GM12878 (cell line): ENCODE measurements at regions not wholly inside any gene's neighbourhood (a gene's known extent, or its start where the extent isn't known, plus 50 kb on each side); places are given as distances from the start of the nearest gene placed in this dataset.

Source experiments
- ATF2 ChIP-seq: IDR thresholded peaks from 2 replicates; pipeline ENCODE4 v1.6.1; 2012; ENCODE audit warnings: low read length, inconsistent platforms
- ATF7 ChIP-seq: fragments of 450-650 bp; IDR thresholded peaks from 2 replicates; pipeline ENCODE4 v1.6.1; 2016; ENCODE audit warnings: low read depth, mild to moderate bottlenecking
- BCL3 ChIP-seq: IDR thresholded peaks from 2 replicates; pipeline ENCODE4 v1.6.1; 2011; ENCODE audit warnings: borderline replicate concordance, low read depth, mild to moderate bottlenecking, moderate library complexity, low read length; ENCODE audit not compliant: insufficient read depth, poor library complexity, severe bottlenecking
- BMI1 ChIP-seq: fragments of 450-650 bp; IDR thresholded peaks from 2 replicates; pipeline ENCODE4 v1.6.1; 2016; ENCODE audit warnings: mild to moderate bottlenecking, moderate library complexity, borderline replicate concordance
- BRCA1 ChIP-seq: IDR thresholded peaks from 2 replicates; pipeline ENCODE4 v1.6.1; 2011; ENCODE audit warnings: low read depth, low read length, improper control_type of control experiment
- HCFC1 ChIP-seq: fragments of 150-350 bp; IDR thresholded peaks from 2 replicates; pipeline ENCODE4 v1.6.1; 2014; ENCODE audit warnings: low read length
- HDAC6 ChIP-seq: fragments of 200-600 bp; sonication (generic); IDR thresholded peaks from one replicate; pipeline ENCODE4 v1.8.0; 2017; ENCODE audit warnings: antibody characterized with exemption; ENCODE audit not compliant: unreplicated experiment
- HDGF ChIP-seq: fragments of 450-650 bp; IDR thresholded peaks from 2 replicates; pipeline ENCODE4 v1.6.1; 2016; ENCODE audit warnings: antibody characterized with exemption
- IRF5 ChIP-seq: fragments of 450-650 bp; IDR thresholded peaks from 2 replicates; pipeline ENCODE4 v1.6.1; 2017; ENCODE audit warnings: borderline replicate concordance
- JUND ChIP-seq: IDR thresholded peaks from 2 replicates; pipeline ENCODE4 v1.6.1; 2012; ENCODE audit warnings: low read depth, mild to moderate bottlenecking, low read length, improper control_type of control experiment, moderate library complexity
- NR2F1 ChIP-seq: fragments of 450-650 bp; conservative IDR thresholded peaks from 2 replicates; pipeline ENCODE4 v1.6.1; 2017; ENCODE audit warnings: mild to moderate bottlenecking
- PRDM15 ChIP-seq: fragments of 450-650 bp; formaldehyde crosslinking; IDR thresholded peaks from 2 replicates; pipeline ENCODE4 v1.4.0; 2020; ENCODE audit warnings: mild to moderate bottlenecking, moderate library complexity
- RCOR1 ChIP-seq: conservative IDR thresholded peaks from 2 replicates; pipeline ENCODE4 v1.6.1; 2012; ENCODE audit warnings: low read depth, low read length, improper control_type of control experiment
- RUNX3 ChIP-seq: IDR thresholded peaks from 2 replicates; pipeline ENCODE4 v1.6.1; 2012; ENCODE audit warnings: low read length, inconsistent platforms
- SREBF2 ChIP-seq: IDR thresholded peaks from 2 replicates; pipeline ENCODE4 v1.6.1; 2012; ENCODE audit warnings: mild to moderate bottlenecking, low read length
- USF1 ChIP-seq: IDR thresholded peaks from 2 replicates; pipeline ENCODE4 v1.6.1; 2011; ENCODE audit warnings: borderline replicate concordance, low read depth, mild to moderate bottlenecking, moderate library complexity, mixed read lengths, low read length; ENCODE audit not compliant: insufficient read depth; ENCODE audit errors: extremely low read length
- YBX1 ChIP-seq: fragments of 450-650 bp; IDR thresholded peaks from 2 replicates; pipeline ENCODE4 v1.6.1; 2016; ENCODE audit warnings: antibody characterized with exemption
- ZBTB11 ChIP-seq: fragments of 450-650 bp; formaldehyde crosslinking; IDR thresholded peaks from 2 replicates; pipeline ENCODE4 v1.5.0; 2022; ENCODE audit warnings: mild to moderate bottlenecking, missing genetic modification characterization
- ZNF207 ChIP-seq: fragments of 450-650 bp; IDR thresholded peaks from 2 replicates; pipeline ENCODE4 v1.6.1; 2014; ENCODE audit warnings: antibody characterized with exemption, mild to moderate bottlenecking, borderline replicate concordance

GRCh38 chr10:14409856-14410458 lies 79.2 kb upstream of the FRMD4A start (continued):
- no peak for TF ChIP-seq HDGF
- TF ChIP-seq HDAC6: no peak
- no peak for TF ChIP-seq SREBF2
- no peak for TF ChIP-seq BMI1
- TF ChIP-seq YBX1: no peak
- no peak for TF ChIP-seq ATF2
- no peak for TF ChIP-seq IRF5
- TF ChIP-seq ATF7: peak; percentile 66
- no peak for TF ChIP-seq ZNF207
- TF ChIP-seq HCFC1: no peak
- no peak for TF ChIP-seq PRDM15 (CRISPR knock-in tag)
- TF ChIP-seq JUND: no peak
- no peak for TF ChIP-seq RCOR1
- no peak for TF ChIP-seq BRCA1
- TF ChIP-seq USF1: no peak
- peak; percentile 42 for TF ChIP-seq RUNX3
- no peak for TF ChIP-seq ZBTB11 (CRISPR knock-in tag)
- TF ChIP-seq BCL3: no peak
- TF ChIP-seq NR2F1: no peak
